HG03045 (cell line): ENCODE measurements at regions not wholly inside any gene's neighbourhood (a gene's known extent, or its start where the extent isn't known, plus 50 kb on each side); places are given as distances from the start of the nearest gene placed in this dataset.

Source experiments
- ATAC-seq: cut with Tn5 transposase; IDR thresholded peaks from one replicate; pipeline ENCODE4 v1.9.1; 2021; ENCODE audit warnings: mild to moderate bottlenecking, moderate library complexity; ENCODE audit not compliant: unreplicated experiment

GRCh38 chr3:8189051-8189450 is 312.6 kb upstream of the LMCD1 start:
- no peak for ATAC-seq

DNA sequence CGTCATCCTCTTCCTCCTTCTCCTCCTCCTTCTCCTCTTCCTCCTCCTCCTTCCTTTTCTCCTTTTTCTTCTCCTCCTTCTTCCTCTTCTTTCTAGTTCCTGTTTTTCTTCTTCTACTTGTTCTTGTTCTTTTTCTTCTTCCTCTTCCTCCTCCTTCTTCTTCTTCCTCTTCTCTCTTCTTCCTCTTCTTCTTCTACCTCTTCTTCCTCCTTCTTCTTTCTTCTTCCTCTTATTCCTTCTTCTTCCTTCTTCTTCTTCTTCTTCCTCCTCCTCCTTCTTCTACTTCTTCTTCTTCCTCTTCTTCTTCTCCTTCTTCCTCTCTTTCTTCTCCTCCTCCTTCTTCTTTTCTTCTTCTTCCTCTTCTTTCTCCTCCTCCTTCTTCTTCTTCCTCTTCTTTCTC is 310.2 kb upstream of the LMCD1 start:
- no peak for ATAC-seq

DNA sequence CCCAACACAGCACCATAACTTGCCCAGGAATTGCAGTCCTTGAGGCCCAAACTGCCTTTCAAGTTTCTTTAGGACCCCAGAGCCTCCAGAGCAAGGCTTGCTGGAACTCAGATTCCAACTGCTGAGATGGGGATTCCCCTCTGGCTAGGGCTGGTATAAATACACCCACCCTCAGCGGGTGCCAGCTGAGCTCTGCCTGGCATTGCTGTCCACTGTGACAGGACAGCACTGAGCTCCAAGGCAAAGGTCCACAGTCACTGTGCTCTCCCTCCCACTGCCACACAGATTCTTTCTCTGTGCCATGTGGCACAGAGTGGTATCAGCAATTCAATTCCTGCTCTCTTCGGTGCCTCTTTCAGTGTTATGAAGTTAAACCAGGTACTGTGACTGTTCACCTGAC is 304.2 kb upstream of the LMCD1 start:
- ATAC-seq = no peak

- ATAC-seq = no peak
These were observed 303.0 kb upstream of the LMCD1 start for GRCh38 chr3:8198605-8199004.

- ATAC-seq = no peak
These were observed 300.6 kb upstream of the LMCD1 start for GRCh38 chr3:8200996-8201395.

GRCh38 chr3:8201886-8202285 is 299.7 kb upstream of the LMCD1 start:
- ATAC-seq = no peak

DNA sequence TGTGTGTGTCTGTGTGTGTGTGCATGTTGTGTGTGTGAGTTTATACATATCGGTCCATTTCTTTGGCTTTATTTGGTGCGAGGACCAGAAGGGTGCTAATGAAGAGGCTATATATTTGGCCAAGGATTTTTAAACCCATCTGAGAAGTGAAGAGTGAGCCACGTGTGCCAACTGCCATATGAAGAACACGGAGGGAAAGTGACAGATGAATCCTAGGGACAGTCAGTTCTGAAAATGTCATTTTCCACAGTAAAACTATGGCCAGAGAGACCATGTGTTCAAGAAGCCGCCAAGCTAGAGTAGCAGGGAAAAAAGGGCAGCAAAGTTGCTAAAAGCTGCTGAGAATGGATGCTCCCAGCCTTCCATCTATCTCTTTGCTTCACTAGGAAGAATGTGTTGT is 297.3 kb upstream of the LMCD1 start:
- no peak for ATAC-seq

GRCh38 chr3:8204853-8205650 is 296.6 kb upstream of the LMCD1 start:
- ATAC-seq = no peak

DNA sequence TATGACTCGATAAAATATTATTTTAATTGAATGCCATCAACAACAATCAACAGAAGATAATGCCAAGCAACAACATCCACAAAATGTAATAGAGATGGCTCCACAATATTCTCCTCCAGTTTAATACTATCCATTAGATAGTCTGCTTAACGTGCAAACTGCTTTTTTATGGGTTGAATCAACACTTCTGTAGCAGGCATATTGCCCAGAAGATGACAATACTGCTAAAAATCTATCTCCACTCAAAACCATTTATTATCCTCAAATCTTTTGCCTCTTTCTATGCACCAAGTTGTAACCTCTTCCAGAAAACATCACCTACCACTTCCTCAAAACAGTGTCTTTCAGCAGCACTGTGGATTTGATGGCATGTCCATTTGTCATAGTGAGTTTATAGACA is 295.7 kb upstream of the LMCD1 start:
- no peak for ATAC-seq

- no peak for ATAC-seq
These were observed 294.5 kb upstream of the LMCD1 start for GRCh38 chr3:8206971-8207617.

DNA sequence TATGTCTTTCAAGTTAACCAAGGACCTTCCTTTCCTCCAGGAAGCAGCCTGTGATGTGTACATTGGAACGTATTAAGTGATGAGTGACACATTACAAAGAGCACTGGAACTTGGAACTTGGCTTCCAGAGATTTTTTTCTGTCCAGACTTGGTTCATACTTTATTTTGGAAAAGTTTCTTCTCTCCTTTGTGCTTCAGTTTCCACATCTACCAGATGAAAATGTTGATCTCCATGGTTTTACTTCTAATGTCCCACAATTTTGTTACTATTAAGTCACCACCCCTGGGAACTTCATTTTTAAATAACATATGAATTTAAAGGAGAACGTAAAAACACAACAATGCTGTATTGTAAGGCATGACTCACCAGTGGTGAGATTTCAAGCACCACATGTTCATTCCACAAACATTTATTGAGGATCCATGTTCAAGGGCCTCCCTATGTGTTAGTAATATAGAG is 290.7 kb upstream of the LMCD1 start:
- ATAC-seq = no peak

GRCh38 chr3:8212794-8213193 is 288.8 kb upstream of the LMCD1 start:
- no peak for ATAC-seq

DNA sequence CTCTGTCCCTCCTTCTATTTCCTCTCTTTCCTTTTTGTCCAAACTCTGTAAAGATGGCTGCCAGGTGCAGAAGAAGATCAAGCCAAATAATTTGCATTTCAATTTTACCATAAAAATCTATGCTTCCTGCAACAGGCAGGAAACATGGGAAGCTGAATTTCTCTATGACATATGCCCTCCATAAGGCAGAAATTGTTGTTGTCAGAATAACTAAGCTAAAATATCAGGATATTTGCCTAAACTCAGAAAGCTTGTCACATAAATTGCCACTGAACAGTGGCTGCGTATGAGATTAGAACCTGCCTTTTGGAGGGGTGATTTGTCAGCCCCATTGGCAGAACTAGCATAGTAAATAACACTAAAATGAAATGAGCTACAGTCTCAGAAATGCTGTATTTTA is 288.3 kb upstream of the LMCD1 start:
- ATAC-seq = no peak

DNA sequence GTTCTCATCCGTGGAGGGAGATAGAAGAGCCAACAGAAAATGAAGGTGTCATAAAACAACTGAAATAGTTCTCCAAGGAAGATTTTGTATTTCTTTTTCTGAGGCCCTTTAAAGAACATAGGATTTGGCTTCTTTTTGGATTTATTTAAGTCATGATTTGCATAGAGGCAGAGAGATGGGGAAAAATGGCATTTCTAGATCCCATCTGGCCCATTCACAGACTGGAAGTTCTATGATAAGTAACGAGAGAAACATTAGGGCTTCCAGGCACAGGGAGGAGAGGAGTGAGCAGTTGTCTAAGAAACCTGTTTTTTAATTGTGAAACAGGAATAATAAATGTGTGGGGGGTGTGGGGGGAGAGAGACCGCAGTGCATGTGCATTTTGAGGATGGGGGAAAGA is 285.8 kb upstream of the LMCD1 start:
- no peak for ATAC-seq

DNA sequence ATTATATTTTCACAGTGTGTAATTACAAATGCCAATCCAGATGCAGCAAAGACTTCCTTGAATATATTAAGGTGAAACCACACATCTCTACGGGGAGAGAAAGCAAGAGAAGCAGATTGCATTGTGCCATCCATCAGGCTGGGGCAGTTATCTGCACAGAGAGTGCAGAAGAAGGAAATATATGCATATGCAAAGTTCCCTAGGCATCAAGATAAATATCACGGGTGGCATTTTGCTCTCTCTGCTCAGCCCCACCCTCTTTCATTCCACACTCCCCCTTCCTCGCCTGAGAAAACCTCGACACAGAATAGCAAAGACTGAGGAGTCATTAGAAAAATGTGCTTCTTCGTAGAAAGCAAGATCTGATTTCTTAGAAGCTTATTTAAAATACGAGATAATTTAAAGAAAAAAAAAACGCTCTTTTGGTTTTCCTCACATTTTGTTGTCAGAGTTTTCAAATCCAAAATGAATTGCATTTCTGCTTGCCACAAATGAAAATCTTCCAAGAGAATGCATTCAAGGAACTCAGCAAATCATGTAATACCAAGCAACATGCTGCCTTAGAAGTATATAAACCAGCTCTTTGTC is 283.2 kb upstream of the LMCD1 start:
- ATAC-seq = no peak

- no peak for ATAC-seq
These were observed 281.3 kb upstream of the LMCD1 start for GRCh38 chr3:8220291-8220690.

GRCh38 chr3:8223766-8224165 is 277.9 kb upstream of the LMCD1 start:
- ATAC-seq = no peak

DNA sequence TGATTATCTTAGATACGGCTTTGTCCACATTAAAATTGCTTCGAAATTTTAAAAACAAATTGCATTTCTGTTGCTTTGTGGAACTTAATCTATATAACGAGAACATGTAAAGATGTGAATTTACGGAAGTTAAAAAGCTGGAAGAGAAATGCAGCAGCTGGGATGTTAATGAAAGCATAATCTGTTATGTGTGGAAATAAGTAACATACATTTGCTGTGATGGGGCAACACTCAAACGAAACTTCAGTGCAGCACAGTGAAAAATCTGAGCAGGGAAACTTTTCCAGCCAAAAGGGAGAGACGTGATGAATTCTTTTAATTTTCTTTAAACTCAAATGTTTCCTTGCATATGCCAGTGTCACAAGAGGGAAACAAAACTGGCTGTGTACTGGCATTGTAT is 276.7 kb upstream of the LMCD1 start:
- ATAC-seq = no peak

DNA sequence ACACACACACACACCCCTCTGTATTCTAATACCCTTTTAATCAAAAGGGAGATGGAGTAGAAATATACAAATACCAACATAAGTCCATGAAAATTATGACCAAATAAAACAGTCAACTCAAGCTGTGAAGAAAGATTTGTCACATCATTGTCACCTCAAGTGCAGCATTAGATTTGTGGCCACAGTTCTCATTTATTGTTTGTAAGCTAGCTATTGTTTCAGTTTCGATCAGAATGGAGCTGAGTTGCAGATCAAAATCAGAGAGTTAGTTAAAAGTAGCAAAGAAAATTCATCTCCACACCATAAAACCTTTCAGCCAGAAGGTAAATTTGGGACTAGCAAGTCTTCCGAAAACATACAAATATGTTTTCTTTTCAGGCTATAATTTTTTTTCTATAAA is 267.7 kb upstream of the LMCD1 start:
- ATAC-seq = no peak

- no peak for ATAC-seq
These were observed 265.4 kb upstream of the LMCD1 start for GRCh38 chr3:8236264-8236663.

DNA sequence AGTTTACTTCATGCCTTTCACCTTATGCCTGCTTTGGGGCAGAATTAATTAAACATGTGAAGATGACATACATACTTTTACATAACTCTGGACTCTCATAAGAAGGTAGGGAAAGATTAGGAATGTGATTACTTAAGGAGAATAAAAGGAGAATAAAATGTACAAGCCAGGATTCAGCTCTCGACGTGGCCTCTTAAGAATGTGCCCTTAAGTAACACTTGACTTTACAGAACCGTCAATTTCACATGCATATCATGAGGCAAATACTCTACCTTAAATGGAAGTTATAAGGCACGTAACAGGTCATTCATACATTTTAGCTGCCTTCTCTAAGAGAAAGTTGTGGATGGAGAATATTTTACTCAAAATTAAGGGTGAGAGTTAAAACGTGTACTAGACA is 263.7 kb upstream of the LMCD1 start:
- no peak for ATAC-seq

- ATAC-seq = no peak
These were observed 263.2 kb upstream of the LMCD1 start for GRCh38 chr3:8238432-8238831.
